ENCODE measurements at regions not wholly inside any gene's neighbourhood (a gene's known extent, or its start where the extent isn't known, plus 50 kb on each side); places are given as distances from the start of the nearest gene placed in this dataset.
"Not testable (repeated sequence)": the region's sequence is repeated elsewhere in the genome, so short reads cannot be mapped to it uniquely, and the experiment has no call there.

GRCh38 chr11:115605871-115606497 lies 101.8 kb upstream of the CADM1 start:
- no peak for DNase-seq (ENCODE audit: low read depth in 2 of 3, low spot score in 2 of 3)

GRCh38 chr11:115605397-115605796 lies 101.2 kb upstream of the CADM1 start:
- DNase-seq (ENCODE audit: low read depth in 2 of 3, low spot score in 2 of 3), result not testable (repeated sequence)

- no peak for DNase-seq (ENCODE audit: low read depth in 2 of 3, low spot score in 2 of 3)
These were observed 94.9 kb upstream of the CADM1 start for GRCh38 chr11:115599125-115599524.

- DNase-seq (ENCODE audit: low read depth in 2 of 3, low spot score in 2 of 3), result no peak
These were observed 94.2 kb upstream of the CADM1 start for GRCh38 chr11:115598257-115598901.

- DNase-seq (ENCODE audit: low read depth in 2 of 3, low spot score in 2 of 3), result no peak
These were observed 87.2 kb upstream of the CADM1 start for GRCh38 chr11:115591380-115591779.

- no peak for DNase-seq (ENCODE audit: low read depth in 2 of 3, low spot score in 2 of 3)
These were observed 86.0 kb upstream of the CADM1 start for GRCh38 chr11:115590254-115590653.

GRCh38 chr11:115587718-115588342 lies 83.6 kb upstream of the CADM1 start:
- no peak for DNase-seq (ENCODE audit: low read depth in 2 of 3, low spot score in 2 of 3)

- no peak for DNase-seq (ENCODE audit: low read depth in 2 of 3, low spot score in 2 of 3)
These were observed 81.3 kb upstream of the CADM1 start for GRCh38 chr11:115585361-115586024.

- no peak for DNase-seq (ENCODE audit: low read depth in 2 of 3, low spot score in 2 of 3)
These were observed 77.8 kb upstream of the CADM1 start for GRCh38 chr11:115581871-115582639.

- DNase-seq (ENCODE audit: low read depth in 2 of 3, low spot score in 2 of 3), result no peak
These were observed 76.9 kb upstream of the CADM1 start for GRCh38 chr11:115580927-115581680.

- no peak for DNase-seq (ENCODE audit: low read depth in 2 of 3, low spot score in 2 of 3)
These were observed 76.2 kb upstream of the CADM1 start for GRCh38 chr11:115580416-115580815.

GRCh38 chr11:115579181-115579825 lies 75.1 kb upstream of the CADM1 start:
- DNase-seq (ENCODE audit: low read depth in 2 of 3, low spot score in 2 of 3), result no peak

GRCh38 chr11:115578275-115578674 lies 74.1 kb upstream of the CADM1 start:
- DNase-seq (ENCODE audit: low read depth in 2 of 3, low spot score in 2 of 3), result no peak

- no peak for DNase-seq (ENCODE audit: low read depth in 2 of 3, low spot score in 2 of 3)
These were observed 73.5 kb upstream of the CADM1 start for GRCh38 chr11:115577701-115578100.

GRCh38 chr11:115576606-115577380 lies 72.6 kb upstream of the CADM1 start:
- DNase-seq (ENCODE audit: low read depth in 2 of 3, low spot score in 2 of 3), result no peak

- DNase-seq (ENCODE audit: low read depth in 2 of 3, low spot score in 2 of 3), result no peak
These were observed 68.3 kb upstream of the CADM1 start for GRCh38 chr11:115572551-115572950.

- DNase-seq (ENCODE audit: low read depth in 2 of 3, low spot score in 2 of 3), result no peak
These were observed 62.1 kb upstream of the CADM1 start for GRCh38 chr11:115566180-115566764.

GRCh38 chr11:115564851-115565250 lies 60.6 kb upstream of the CADM1 start:
- DNase-seq (ENCODE audit: low read depth in 2 of 3, low spot score in 2 of 3), result no peak

GRCh38 chr11:115561116-115561515 lies 56.9 kb upstream of the CADM1 start:
- no peak for DNase-seq (ENCODE audit: low read depth in 2 of 3, low spot score in 2 of 3)

All from activated CD8-positive, alpha-beta memory T cell treated with anti-CD3 and anti-CD28 coated beads for 48 hours (primary cell).